GM23338 (cell line): ENCODE measurements at regions not wholly inside any gene's neighbourhood (a gene's known extent, or its start where the extent isn't known, plus 50 kb on each side); places are given as distances from the start of the nearest gene placed in this dataset.

Experiments
- CREB1 ChIP-seq: fragments of 250-450 bp; sonication (Bioruptor Pico); IDR thresholded peaks from 2 replicates; pipeline ENCODE4 v1.5.0; 2020; ENCODE audit warnings: low read depth, mild to moderate bottlenecking, moderate library complexity
- EZH2 ChIP-seq: fragments of 200-600 bp; sonication (generic); IDR thresholded peaks from one replicate; pipeline ENCODE4 v1.8.0; 2017; ENCODE audit warnings: antibody characterized with exemption, mild to moderate bottlenecking, low read depth; ENCODE audit not compliant: unreplicated experiment
- EZH2phosphoT487 ChIP-seq: fragments of 200-600 bp; sonication (generic); IDR thresholded peaks from one replicate; pipeline ENCODE4 v1.8.1; 2018; ENCODE audit warnings: antibody characterized with exemption; ENCODE audit not compliant: unreplicated experiment
- JUNB ChIP-seq: IDR thresholded peaks from one replicate; pipeline ENCODE4 v1.6.1; 2016; ENCODE audit warnings: antibody characterized with exemption; ENCODE audit not compliant: unreplicated experiment
- POLR2AphosphoS5 ChIP-seq: IDR thresholded peaks from 2 replicates; pipeline ENCODE4 v1.6.1; 2016; ENCODE audit warnings: antibody characterized with exemption, low read depth
- STAT1 ChIP-seq: IDR thresholded peaks from one replicate; pipeline ENCODE4 v1.6.1; 2016; ENCODE audit warnings: antibody characterized with exemption; ENCODE audit not compliant: unreplicated experiment
- ZNF331 ChIP-seq: fragments of 250-450 bp; sonication (Bioruptor Pico); IDR thresholded peaks from 2 replicates; pipeline ENCODE4 v1.5.0; 2020; ENCODE audit warnings: low read depth, mild to moderate bottlenecking, moderate library complexity
- TF ChIP-seq, protein P1 (sequence below), 2 experiments: fragments of 200-600 bp in 1 of 2; sonication (generic) in 1 of 2; conservative IDR thresholded peaks; 2 replicates each; pipeline versions ENCODE4 v1.5.1 to v1.6.1; 2016 to 2017; ENCODE audit warnings: antibody characterized with exemption in 2 of 2, low read depth in 2 of 2, mild to moderate bottlenecking in 2 of 2, moderate library complexity in 1 of 2
- TF ChIP-seq, protein P2 (sequence below): IDR thresholded peaks from 2 replicates; pipeline ENCODE4 v1.6.1; 2016; ENCODE audit warnings: antibody characterized with exemption
- TF ChIP-seq, protein P3 (sequence below): IDR thresholded peaks from one replicate; pipeline ENCODE4 v1.6.1; 2018; ENCODE audit warnings: antibody characterized with exemption; ENCODE audit not compliant: unreplicated experiment
- TF ChIP-seq, protein P4 (sequence below): fragments of 250-450 bp; sonication (Bioruptor Pico); IDR thresholded peaks from 2 replicates; pipeline ENCODE4 v1.5.0; 2020; ENCODE audit warnings: mild to moderate bottlenecking, moderate library complexity

DNA sequence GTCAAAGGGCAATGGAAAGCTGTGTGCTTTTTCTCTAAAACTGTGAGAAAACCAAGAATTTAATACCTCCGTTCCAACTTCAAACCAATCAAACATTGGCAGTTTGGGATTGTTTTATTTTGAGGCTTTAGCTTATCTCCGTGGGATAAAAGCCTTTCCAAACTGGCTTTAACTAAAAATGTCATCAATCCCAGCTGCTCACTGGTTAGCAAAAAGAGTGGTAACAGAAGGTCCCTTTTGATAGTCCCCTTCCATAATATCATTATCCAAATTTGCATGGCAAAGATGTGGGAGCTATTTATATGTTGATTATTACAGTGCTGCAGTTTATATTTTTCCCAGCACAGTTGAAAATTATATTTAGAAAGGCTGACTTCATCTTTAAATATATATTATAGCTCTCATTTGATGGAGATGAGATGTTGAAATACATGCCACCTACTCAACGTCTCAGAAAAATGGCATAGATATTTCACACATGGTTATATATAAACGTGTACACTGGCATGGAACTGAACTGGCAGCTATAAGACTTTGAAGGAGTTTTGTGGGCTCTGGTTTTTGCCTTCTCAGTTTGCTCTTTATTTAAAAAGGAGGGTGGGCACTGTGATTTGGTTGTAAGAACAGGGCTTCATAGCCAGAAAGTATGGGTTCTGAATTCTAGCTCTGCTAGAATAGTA is 707.1 kb upstream of the SLIT2 start:
- TF ChIP-seq, protein P1, sequence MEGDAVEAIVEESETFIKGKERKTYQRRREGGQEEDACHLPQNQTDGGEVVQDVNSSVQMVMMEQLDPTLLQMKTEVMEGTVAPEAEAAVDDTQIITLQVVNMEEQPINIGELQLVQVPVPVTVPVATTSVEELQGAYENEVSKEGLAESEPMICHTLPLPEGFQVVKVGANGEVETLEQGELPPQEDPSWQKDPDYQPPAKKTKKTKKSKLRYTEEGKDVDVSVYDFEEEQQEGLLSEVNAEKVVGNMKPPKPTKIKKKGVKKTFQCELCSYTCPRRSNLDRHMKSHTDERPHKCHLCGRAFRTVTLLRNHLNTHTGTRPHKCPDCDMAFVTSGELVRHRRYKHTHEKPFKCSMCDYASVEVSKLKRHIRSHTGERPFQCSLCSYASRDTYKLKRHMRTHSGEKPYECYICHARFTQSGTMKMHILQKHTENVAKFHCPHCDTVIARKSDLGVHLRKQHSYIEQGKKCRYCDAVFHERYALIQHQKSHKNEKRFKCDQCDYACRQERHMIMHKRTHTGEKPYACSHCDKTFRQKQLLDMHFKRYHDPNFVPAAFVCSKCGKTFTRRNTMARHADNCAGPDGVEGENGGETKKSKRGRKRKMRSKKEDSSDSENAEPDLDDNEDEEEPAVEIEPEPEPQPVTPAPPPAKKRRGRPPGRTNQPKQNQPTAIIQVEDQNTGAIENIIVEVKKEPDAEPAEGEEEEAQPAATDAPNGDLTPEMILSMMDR (conservative IDR thresholded peaks at IDR 0.05; ENCODE audit: low read depth in 2 of 2), result no peak
- TF ChIP-seq CREB1 (CRISPR knock-in tag), result no peak
- TF ChIP-seq, protein P2, sequence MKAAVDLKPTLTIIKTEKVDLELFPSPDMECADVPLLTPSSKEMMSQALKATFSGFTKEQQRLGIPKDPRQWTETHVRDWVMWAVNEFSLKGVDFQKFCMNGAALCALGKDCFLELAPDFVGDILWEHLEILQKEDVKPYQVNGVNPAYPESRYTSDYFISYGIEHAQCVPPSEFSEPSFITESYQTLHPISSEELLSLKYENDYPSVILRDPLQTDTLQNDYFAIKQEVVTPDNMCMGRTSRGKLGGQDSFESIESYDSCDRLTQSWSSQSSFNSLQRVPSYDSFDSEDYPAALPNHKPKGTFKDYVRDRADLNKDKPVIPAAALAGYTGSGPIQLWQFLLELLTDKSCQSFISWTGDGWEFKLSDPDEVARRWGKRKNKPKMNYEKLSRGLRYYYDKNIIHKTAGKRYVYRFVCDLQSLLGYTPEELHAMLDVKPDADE, result no peak
- TF ChIP-seq EZH2, result no peak
- no peak for TF ChIP-seq POLR2AphosphoS5
- TF ChIP-seq, protein P3, sequence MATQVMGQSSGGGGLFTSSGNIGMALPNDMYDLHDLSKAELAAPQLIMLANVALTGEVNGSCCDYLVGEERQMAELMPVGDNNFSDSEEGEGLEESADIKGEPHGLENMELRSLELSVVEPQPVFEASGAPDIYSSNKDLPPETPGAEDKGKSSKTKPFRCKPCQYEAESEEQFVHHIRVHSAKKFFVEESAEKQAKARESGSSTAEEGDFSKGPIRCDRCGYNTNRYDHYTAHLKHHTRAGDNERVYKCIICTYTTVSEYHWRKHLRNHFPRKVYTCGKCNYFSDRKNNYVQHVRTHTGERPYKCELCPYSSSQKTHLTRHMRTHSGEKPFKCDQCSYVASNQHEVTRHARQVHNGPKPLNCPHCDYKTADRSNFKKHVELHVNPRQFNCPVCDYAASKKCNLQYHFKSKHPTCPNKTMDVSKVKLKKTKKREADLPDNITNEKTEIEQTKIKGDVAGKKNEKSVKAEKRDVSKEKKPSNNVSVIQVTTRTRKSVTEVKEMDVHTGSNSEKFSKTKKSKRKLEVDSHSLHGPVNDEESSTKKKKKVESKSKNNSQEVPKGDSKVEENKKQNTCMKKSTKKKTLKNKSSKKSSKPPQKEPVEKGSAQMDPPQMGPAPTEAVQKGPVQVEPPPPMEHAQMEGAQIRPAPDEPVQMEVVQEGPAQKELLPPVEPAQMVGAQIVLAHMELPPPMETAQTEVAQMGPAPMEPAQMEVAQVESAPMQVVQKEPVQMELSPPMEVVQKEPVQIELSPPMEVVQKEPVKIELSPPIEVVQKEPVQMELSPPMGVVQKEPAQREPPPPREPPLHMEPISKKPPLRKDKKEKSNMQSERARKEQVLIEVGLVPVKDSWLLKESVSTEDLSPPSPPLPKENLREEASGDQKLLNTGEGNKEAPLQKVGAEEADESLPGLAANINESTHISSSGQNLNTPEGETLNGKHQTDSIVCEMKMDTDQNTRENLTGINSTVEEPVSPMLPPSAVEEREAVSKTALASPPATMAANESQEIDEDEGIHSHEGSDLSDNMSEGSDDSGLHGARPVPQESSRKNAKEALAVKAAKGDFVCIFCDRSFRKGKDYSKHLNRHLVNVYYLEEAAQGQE, result no peak
- TF ChIP-seq STAT1, result no peak
- TF ChIP-seq JUNB, result no peak
- TF ChIP-seq EZH2phosphoT487, result no peak
- TF ChIP-seq, protein P4, sequence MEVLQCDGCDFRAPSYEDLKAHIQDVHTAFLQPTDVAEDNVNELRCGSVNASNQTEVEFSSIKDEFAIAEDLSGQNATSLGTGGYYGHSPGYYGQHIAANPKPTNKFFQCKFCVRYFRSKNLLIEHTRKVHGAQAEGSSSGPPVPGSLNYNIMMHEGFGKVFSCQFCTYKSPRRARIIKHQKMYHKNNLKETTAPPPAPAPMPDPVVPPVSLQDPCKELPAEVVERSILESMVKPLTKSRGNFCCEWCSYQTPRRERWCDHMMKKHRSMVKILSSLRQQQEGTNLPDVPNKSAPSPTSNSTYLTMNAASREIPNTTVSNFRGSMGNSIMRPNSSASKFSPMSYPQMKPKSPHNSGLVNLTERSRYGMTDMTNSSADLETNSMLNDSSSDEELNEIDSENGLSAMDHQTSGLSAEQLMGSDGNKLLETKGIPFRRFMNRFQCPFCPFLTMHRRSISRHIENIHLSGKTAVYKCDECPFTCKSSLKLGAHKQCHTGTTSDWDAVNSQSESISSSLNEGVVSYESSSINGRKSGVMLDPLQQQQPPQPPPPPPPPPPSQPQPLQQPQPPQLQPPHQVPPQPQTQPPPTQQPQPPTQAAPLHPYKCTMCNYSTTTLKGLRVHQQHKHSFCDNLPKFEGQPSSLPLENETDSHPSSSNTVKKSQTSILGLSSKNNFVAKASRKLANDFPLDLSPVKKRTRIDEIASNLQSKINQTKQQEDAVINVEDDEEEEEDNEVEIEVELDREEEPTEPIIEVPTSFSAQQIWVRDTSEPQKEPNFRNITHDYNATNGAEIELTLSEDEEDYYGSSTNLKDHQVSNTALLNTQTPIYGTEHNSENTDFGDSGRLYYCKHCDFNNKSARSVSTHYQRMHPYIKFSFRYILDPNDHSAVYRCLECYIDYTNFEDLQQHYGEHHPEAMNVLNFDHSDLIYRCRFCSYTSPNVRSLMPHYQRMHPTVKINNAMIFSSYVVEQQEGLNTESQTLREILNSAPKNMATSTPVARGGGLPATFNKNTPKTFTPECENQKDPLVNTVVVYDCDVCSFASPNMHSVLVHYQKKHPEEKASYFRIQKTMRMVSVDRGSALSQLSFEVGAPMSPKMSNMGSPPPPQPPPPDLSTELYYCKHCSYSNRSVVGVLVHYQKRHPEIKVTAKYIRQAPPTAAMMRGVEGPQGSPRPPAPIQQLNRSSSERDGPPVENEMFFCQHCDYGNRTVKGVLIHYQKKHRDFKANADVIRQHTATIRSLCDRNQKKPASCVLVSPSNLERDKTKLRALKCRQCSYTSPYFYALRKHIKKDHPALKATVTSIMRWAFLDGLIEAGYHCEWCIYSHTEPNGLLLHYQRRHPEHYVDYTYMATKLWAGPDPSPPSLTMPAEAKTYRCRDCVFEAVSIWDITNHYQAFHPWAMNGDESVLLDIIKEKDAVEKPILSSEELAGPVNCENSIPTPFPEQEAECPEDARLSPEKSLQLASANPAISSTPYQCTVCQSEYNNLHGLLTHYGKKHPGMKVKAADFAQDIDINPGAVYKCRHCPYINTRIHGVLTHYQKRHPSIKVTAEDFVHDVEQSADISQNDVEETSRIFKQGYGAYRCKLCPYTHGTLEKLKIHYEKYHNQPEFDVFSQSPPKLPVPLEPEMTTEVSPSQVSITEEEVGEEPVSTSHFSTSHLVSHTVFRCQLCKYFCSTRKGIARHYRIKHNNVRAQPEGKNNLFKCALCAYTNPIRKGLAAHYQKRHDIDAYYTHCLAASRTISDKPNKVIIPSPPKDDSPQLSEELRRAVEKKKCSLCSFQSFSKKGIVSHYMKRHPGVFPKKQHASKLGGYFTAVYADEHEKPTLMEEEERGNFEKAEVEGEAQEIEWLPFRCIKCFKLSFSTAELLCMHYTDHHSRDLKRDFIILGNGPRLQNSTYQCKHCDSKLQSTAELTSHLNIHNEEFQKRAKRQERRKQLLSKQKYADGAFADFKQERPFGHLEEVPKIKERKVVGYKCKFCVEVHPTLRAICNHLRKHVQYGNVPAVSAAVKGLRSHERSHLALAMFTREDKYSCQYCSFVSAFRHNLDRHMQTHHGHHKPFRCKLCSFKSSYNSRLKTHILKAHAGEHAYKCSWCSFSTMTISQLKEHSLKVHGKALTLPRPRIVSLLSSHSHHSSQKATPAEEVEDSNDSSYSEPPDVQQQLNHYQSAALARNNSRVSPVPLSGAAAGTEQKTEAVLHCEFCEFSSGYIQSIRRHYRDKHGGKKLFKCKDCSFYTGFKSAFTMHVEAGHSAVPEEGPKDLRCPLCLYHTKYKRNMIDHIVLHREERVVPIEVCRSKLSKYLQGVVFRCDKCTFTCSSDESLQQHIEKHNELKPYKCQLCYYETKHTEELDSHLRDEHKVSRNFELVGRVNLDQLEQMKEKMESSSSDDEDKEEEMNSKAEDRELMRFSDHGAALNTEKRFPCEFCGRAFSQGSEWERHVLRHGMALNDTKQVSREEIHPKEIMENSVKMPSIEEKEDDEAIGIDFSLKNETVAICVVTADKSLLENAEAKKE (CRISPR knock-in tag), result no peak
- no peak for TF ChIP-seq ZNF331
